Esophagus muscularis mucosa (tissue), 4 donors: ENCODE measurements at regions not wholly inside any gene's neighbourhood (a gene's known extent, or its start where the extent isn't known, plus 50 kb on each side); places are given as distances from the start of the nearest gene placed in this dataset.
"Not testable (repeated sequence)": the region's sequence is repeated elsewhere in the genome, so short reads cannot be mapped to it uniquely, and the experiment has no call there.

Experiments used
- DNase-seq: peaks from one replicate; pipeline ENCODE4 v3.0.0-alpha.2; 2017; ENCODE audit errors: extremely low spot score
- H3K27ac ChIP-seq, 4 donors: fragments of 200-600 bp; sonication (generic); replicated peaks in 1 of 4; 1 replicate in 3 of 4; 2 replicates in 1 of 4; pipeline ENCODE4 v1.5.1; 2016 to 2019; ENCODE audit warnings: mild to moderate bottlenecking in 1 of 4
- H3K27me3 ChIP-seq, 4 donors: fragments of 200-600 bp; sonication (generic); one replicate each; pipeline versions ENCODE4 v1.5.1 to v1.6.0; 2016 to 2019
- H3K36me3 ChIP-seq, 4 donors: fragments of 200-600 bp; sonication (generic); one replicate each; pipeline ENCODE4 v1.5.1; 2016 to 2019
- H3K4me1 ChIP-seq, 4 donors: fragments of 200-600 bp; sonication (generic); one replicate each; pipeline ENCODE4 v1.5.1; 2016 to 2019
- H3K4me3 ChIP-seq, 4 donors: fragments of 200-600 bp; sonication (generic); 1 replicate in 2 of 4; 2 replicates in 2 of 4; pipeline ENCODE4 v1.5.1; 2016 to 2019; ENCODE audit warnings: mild to moderate bottlenecking in 4 of 4, moderate library complexity in 1 of 4
- H3K9me3 ChIP-seq, 4 donors: fragments of 200-600 bp; sonication (generic); 1 replicate in 3 of 4; 2 replicates in 1 of 4; pipeline ENCODE4 v1.5.1; 2016 to 2019
- CTCF ChIP-seq, 3 experiments: fragments of 200-600 bp in 2 of 3; fragments of 450-650 bp in 1 of 3; sonication (generic) in 2 of 3; IDR thresholded peaks; one replicate each; pipeline ENCODE4 v1.5.1; 2017 to 2019; ENCODE audit warnings: antibody characterized with exemption in 3 of 3, mild to moderate bottlenecking in 2 of 3, moderate library complexity in 1 of 3
- EP300 ChIP-seq: sonication (generic); formaldehyde crosslinking; IDR thresholded peaks from one replicate; pipeline ENCODE4 v1.6.1; 2017; ENCODE audit warnings: antibody characterized with exemption
- POLR2A ChIP-seq: fragments of 450-650 bp; IDR thresholded peaks from one replicate; pipeline ENCODE4 v1.6.1; 2017; ENCODE audit warnings: antibody characterized with exemption, moderate library complexity, mild to moderate bottlenecking, low read depth
- POLR2AphosphoS5 ChIP-seq, 2 donors: sonication (generic); formaldehyde crosslinking; IDR thresholded peaks; one replicate each; pipeline ENCODE4 v1.6.1; 2017; ENCODE audit warnings: antibody characterized with exemption in 2 of 2
- WGBS: methylation state at CpG from one replicate; pipeline ENCODE4 v1.1.5; 2018; 5-methylcytosine and 5-hydroxymethylcytosine counted together
- intact Hi-C: fragments of 100-400 bp; cut with DNase I; formaldehyde crosslinking; loops from one replicate; pipeline ENCODE4 v1.15.1; 2023

DNA sequence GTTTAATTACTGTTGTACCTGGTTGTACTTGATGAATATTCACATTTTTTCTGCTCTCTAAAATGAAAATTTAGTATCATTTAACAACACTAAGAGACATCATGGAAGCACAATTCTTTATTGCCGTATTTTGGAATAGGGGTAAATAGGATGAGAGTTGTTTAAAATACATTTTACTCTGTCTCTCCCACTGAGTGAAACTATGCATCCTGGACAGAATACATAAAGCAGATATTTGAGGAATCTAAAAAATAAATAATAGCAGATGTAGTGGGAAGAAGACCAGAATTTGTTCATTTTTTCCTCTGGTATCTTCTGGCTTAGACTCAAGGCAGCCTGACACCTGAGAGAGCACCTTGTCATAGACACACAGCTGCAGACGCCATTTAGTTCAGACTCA lies 119.1 kb upstream of the AHI1 start:
- H3K4me3 ChIP-seq = no peak overlapping the region
- WGBS = 76% methylated on average over 2 of the region's 2 CpGs
- no peaks in the 10 kb centered on the region for H3K27me3 ChIP-seq
- no peaks in the 10 kb centered on the region for H3K9me3 ChIP-seq
- DNase-seq = no peak
- intact Hi-C loops = no loop called here
- no peaks in the 10 kb centered on the region for H3K4me1 ChIP-seq
- H3K27ac ChIP-seq = no peak overlapping the region
- TF ChIP-seq EP300 (no peak), CTCF (IDR thresholded peaks at IDR 0.05) (no peak), POLR2A (no peak), POLR2AphosphoS5 (IDR thresholded peaks at IDR 0.05) (no peak)
- no peaks in the 10 kb centered on the region for H3K36me3 ChIP-seq

DNA sequence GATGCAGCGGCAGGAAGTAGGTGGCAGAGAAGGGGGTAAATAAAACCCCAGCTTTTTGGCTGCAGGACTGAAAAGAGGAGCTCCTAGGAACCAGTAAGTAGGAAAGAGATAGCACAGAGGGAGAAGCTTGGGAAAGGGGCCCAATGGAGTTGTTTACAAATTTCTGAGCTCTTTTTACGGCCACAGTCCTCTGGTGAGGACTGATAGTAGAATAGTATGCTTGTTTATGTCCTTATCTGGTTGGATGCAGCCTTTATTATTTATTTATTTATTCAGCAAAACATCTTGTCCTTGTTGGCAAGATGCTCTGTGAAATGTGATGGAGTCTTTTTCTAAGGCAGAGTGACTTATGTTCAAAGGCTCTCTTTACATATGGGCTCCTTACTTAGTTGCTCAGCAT lies 119.7 kb upstream of the AHI1 start:
- Histone ChIP-seq H3K27ac (no peak overlapping the region), H3K36me3 (no peaks in the 10 kb centered on the region), H3K4me1 (no peaks in the 10 kb centered on the region), H3K27me3 (no peaks in the 10 kb centered on the region), H3K9me3 (no peaks in the 10 kb centered on the region), H3K4me3 (no peak overlapping the region)
- no peak for DNase-seq
- intact Hi-C loops = no loop called here
- 86% methylated on average over 2 of the region's 2 CpGs for WGBS
- no peak for TF ChIP-seq POLR2AphosphoS5 (IDR thresholded peaks at IDR 0.05)
- no peak for TF ChIP-seq CTCF (IDR thresholded peaks at IDR 0.05)
- no peak for TF ChIP-seq POLR2A
- no peak for TF ChIP-seq EP300

GRCh38 chr6:135622081-135622480 lies 124.5 kb upstream of the AHI1 start:
- no peak for DNase-seq
- Histone ChIP-seq H3K4me1 (no peaks in the 10 kb centered on the region), H3K27me3 (no peaks in the 10 kb centered on the region), H3K27ac (no peak overlapping the region), H3K36me3 (no peaks in the 10 kb centered on the region), H3K4me3 (no peak overlapping the region), H3K9me3 (no peaks in the 10 kb centered on the region)
- TF ChIP-seq EP300 (no peak), CTCF (IDR thresholded peaks at IDR 0.05) (no peak), POLR2AphosphoS5 (IDR thresholded peaks at IDR 0.05) (no peak), POLR2A (no peak)
- intact Hi-C loops = no loop called here
- 100% methylated on average over 1 of the region's 1 CpG for WGBS

GRCh38 chr6:135623979-135624378 lies 126.4 kb upstream of the AHI1 start:
- no peak overlapping the region for H3K27ac ChIP-seq
- no peak overlapping the region for H3K4me3 ChIP-seq
- no peak for DNase-seq
- WGBS = 94% methylated on average over 1 of the region's 1 CpG
- H3K27me3 ChIP-seq = no peaks in the 10 kb centered on the region
- TF ChIP-seq EP300 (no peak), POLR2A (no peak), CTCF (IDR thresholded peaks at IDR 0.05) (no peak), POLR2AphosphoS5 (IDR thresholded peaks at IDR 0.05) (no peak)
- H3K4me1 ChIP-seq = no peaks in the 10 kb centered on the region
- intact Hi-C loops = no loop called here
- no peaks in the 10 kb centered on the region for H3K36me3 ChIP-seq
- H3K9me3 ChIP-seq = no peaks in the 10 kb centered on the region

DNA sequence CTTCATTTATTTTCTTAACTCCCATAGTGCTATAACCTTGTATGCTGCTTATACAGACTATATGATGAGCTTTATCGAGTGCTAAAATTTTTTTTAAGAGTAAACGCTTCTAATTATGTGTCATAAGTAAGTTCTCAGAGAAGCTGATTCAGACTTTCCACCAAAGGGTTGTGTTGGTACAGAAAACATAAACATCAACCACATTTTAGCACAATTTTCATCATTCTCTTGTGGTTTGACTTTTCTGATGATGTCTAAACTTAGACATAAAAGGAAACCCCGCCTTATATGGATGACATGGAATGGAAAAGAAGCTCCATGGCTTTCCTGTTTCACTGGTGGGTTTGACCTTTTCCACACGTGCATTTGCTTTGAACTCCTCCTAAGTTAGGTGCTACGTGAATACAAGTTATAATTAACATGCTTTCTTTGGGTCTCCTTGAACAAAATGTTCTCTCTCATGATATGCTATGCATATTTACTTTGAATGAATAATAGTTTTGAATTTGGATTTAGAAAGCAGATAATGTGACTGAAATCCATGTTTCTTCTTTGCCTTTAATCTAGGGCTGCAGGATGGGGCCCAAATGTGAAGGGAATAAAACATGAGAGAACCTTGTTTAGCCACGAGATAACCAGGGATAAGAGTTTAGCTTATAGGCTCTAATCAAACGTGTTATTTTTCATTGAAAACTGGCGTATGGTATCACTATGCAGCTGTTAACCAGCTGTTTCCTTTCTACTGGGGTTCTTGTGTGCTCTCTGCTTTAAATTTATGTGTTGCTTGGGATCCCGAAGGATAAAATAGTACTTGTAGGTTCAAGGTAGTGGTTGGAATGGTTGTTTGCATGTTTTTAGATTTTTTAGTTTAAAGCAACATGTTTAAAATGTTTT lies 127.1 kb upstream of the AHI1 start:
- 52% methylated on average over 9 of the region's 9 CpGs for WGBS
- intact Hi-C loops = no loop called here

GRCh38 chr6:135626001-135626400 lies 128.5 kb upstream of the AHI1 start:
- H3K27ac ChIP-seq, H3K4me3 ChIP-seq, H3K36me3 ChIP-seq, H3K27me3 ChIP-seq, H3K9me3 ChIP-seq, DNase-seq, intact Hi-C loops, H3K4me1 ChIP-seq: not testable (repeated sequence)
- WGBS = 98% methylated on average over 7 of the region's 7 CpGs

More for the DNA sequence above, 127.1 kb upstream of the AHI1 start:
- no peak for DNase-seq
- H3K9me3 ChIP-seq = no peaks in the 10 kb centered on the region
- no peak overlapping the region for H3K4me3 ChIP-seq
- H3K27me3 ChIP-seq = no peaks in the 10 kb centered on the region
- H3K4me1 ChIP-seq = no peaks in the 10 kb centered on the region
- no peak overlapping the region for H3K27ac ChIP-seq
- no peaks in the 10 kb centered on the region for H3K36me3 ChIP-seq
- no peak for TF ChIP-seq POLR2A
- no peak for TF ChIP-seq POLR2AphosphoS5 (IDR thresholded peaks at IDR 0.05)
- TF ChIP-seq CTCF (IDR thresholded peaks at IDR 0.05) = no peak
- no peak for TF ChIP-seq EP300
